Lower lobe of right lung (tissue), 2 donors: ENCODE measurements at regions not wholly inside any gene's neighbourhood (a gene's known extent, or its start where the extent isn't known, plus 50 kb on each side); places are given as distances from the start of the nearest gene placed in this dataset.
A peak's percentile ranks its signal among the peaks of the same experiment; 100 is the strongest.

Source experiments
- ATAC-seq, 2 donors: fragments of 200-7000 bp; cut with Tn5 transposase; one replicate each; pipeline ENCODE4 v1.9.1; 2020 to 2022; ENCODE audit warnings: mild to moderate bottlenecking in 2 of 2, moderate library complexity in 2 of 2
- DNase-seq: peaks from one replicate; pipeline ENCODE4 v3.0.0-alpha.2; 2020
- H3K27ac ChIP-seq: fragments of 200-600 bp; one replicate; pipeline ENCODE4 v1.8.0; 2022
- H3K27me3 ChIP-seq: fragments of 200-600 bp; one replicate; pipeline ENCODE4 v1.8.0; 2022; ENCODE audit warnings: low read depth
- H3K36me3 ChIP-seq: fragments of 200-600 bp; one replicate; pipeline ENCODE4 v1.8.0; 2022; ENCODE audit warnings: mild to moderate bottlenecking
- H3K4me1 ChIP-seq: fragments of 200-600 bp; one replicate; pipeline ENCODE4 v1.8.0; 2022
- H3K4me3 ChIP-seq: fragments of 200-600 bp; one replicate; pipeline ENCODE4 v1.8.0; 2022; ENCODE audit warnings: mild to moderate bottlenecking
- H3K9me3 ChIP-seq: fragments of 200-600 bp; one replicate; pipeline ENCODE4 v1.8.0; 2022
- intact Hi-C: fragments of 100-400 bp; cut with DNase I; formaldehyde crosslinking; loops from one replicate; pipeline ENCODE4 v1.11.0; 2022
- TF ChIP-seq, protein P1 (sequence below): fragments of 200-600 bp; IDR thresholded peaks from one replicate; pipeline ENCODE4 v1.8.0; 2022; ENCODE audit warnings: antibody characterized with exemption, mild to moderate bottlenecking
- donor health status: DM: no; HTN: yes; CAD: no; lungs with severe emphysema.

DNA sequence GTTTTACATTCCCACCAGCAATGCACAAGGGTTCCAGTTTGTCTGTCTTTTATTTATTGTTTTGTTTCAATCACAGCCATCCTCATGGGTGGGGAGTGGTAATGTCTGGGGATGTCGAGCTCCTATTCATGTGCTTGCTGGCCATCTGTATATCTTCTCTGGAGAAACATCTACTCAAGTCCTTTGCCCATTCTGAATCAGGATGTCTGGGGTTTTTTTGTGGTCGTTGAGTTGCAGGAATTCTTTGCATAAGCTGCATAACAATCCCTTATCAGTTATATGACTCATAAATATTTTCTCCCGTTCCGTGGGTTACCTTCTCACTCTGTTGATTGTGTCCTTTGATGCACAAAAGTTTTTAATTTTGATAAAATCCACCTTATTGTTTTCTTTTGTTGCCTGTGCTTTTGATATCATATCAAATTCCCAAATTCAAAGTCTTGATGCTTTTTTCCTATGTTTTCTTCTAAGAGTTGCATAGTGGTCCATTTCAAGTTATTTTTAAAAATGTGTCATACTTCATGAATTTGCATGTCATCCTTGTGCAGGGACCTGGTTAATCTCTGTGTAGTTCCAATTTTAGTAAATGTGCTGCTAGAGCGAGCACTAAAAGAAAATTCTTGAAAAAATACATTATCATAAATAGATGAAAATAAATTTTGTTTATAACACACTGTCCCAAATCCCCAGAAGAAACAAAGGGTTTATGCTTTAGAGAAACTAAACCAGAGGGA lies 54.9 kb upstream of the PDE10A start:
- intact Hi-C loops, result no loop called here
- ATAC-seq, result no peak

DNA sequence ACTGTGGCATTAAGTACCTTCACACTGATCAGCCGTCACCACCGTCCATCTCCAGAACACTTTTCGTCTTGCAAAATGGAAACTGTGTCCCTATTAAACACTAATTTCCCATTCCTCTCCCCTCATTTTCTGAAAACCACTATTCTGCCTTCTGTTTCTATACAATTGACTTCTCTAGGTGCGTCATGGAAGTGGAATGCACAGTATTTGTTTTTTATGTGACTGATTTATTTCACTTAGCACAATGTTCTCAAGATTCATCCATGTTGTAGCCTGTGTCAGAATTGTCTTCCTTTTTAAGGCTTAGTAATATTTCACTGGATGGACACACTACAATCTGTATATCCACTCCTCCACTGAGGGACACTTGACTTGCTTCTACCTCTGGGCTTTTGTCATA lies 53.8 kb upstream of the PDE10A start:
- intact Hi-C loops, result no loop called here
- TF ChIP-seq, protein P1, sequence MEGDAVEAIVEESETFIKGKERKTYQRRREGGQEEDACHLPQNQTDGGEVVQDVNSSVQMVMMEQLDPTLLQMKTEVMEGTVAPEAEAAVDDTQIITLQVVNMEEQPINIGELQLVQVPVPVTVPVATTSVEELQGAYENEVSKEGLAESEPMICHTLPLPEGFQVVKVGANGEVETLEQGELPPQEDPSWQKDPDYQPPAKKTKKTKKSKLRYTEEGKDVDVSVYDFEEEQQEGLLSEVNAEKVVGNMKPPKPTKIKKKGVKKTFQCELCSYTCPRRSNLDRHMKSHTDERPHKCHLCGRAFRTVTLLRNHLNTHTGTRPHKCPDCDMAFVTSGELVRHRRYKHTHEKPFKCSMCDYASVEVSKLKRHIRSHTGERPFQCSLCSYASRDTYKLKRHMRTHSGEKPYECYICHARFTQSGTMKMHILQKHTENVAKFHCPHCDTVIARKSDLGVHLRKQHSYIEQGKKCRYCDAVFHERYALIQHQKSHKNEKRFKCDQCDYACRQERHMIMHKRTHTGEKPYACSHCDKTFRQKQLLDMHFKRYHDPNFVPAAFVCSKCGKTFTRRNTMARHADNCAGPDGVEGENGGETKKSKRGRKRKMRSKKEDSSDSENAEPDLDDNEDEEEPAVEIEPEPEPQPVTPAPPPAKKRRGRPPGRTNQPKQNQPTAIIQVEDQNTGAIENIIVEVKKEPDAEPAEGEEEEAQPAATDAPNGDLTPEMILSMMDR, result no peak
- Histone ChIP-seq H3K36me3 (no peaks in the 10 kb centered on the region), H3K27ac (no peak overlapping the region), H3K27me3 (peaks cover 3% of the 10 kb centered on the region), H3K4me1 (no peaks in the 10 kb centered on the region), H3K9me3 (no peaks in the 10 kb centered on the region), H3K4me3 (no peak overlapping the region)
- no peak for ATAC-seq
- DNase-seq, result no peak

More for the DNA sequence above, 54.9 kb upstream of the PDE10A start:
- no peak overlapping the region for H3K27ac ChIP-seq
- peaks cover 3% of the 10 kb centered on the region for H3K27me3 ChIP-seq
- no peak for DNase-seq
- no peak overlapping the region for H3K4me3 ChIP-seq
- no peaks in the 10 kb centered on the region for H3K36me3 ChIP-seq
- no peaks in the 10 kb centered on the region for H3K9me3 ChIP-seq
- H3K4me1 ChIP-seq, result no peaks in the 10 kb centered on the region
- TF ChIP-seq, protein P1, result no peak

DNA sequence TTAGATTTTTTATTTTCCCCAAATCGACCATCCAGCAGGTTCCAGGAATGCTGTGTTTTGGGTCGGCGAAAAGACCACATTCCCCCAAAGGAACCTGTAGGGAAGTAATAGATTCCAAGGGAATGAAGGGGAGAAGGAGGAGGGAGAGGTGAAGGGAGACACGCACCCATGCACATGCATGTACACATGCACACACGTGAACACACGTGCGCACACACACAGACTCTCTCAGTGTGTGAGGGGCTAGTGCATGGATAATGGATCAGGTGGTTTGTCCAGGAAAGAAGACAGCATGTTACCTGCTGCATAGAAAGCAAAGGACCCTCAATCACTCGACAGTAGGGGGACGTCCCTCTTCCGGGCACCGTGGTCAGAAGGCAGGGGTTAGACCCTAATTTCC lies 52.4 kb upstream of the PDE10A start:
- intact Hi-C loops, result no loop called here
- no peak overlapping the region for H3K27ac ChIP-seq
- H3K4me1 ChIP-seq, result no peaks in the 10 kb centered on the region
- no peak for ATAC-seq
- DNase-seq, result no peak
- H3K4me3 ChIP-seq, result no peak overlapping the region
- H3K27me3 ChIP-seq, result peaks cover 3% of the 10 kb centered on the region
- H3K36me3 ChIP-seq, result no peaks in the 10 kb centered on the region
- TF ChIP-seq, protein P1, result no peak
- no peaks in the 10 kb centered on the region for H3K9me3 ChIP-seq

DNA sequence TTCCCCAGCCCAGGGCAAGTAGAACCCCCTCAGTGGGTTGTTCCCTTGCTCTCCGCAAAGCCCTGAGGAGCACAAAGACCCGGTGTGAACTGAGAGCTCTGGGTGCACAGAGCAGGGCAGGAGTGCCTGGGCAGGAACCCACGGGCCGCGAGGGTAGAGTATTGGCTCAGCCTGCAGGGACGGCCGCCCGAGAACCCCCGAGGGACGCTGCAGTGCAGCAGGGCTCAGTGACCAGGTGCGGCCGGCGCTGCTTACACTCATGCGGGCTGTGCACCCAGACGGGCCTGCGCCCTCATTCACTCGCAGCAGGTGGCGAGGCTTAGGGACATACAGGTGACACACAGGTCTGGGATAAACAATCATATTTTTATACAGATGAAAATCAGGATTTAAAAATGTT lies 51.9 kb upstream of the PDE10A start:
- Histone ChIP-seq H3K4me1 (no peaks in the 10 kb centered on the region), H3K4me3 (no peak overlapping the region), H3K9me3 (no peaks in the 10 kb centered on the region), H3K27me3 (peaks cover 3% of the 10 kb centered on the region), H3K27ac (no peak overlapping the region), H3K36me3 (no peaks in the 10 kb centered on the region)
- intact Hi-C loops, result no loop called here
- ATAC-seq (peak in 1 of 2 donors; percentile 22), DNase-seq (no peak)
- TF ChIP-seq, protein P1, result no peak

DNA sequence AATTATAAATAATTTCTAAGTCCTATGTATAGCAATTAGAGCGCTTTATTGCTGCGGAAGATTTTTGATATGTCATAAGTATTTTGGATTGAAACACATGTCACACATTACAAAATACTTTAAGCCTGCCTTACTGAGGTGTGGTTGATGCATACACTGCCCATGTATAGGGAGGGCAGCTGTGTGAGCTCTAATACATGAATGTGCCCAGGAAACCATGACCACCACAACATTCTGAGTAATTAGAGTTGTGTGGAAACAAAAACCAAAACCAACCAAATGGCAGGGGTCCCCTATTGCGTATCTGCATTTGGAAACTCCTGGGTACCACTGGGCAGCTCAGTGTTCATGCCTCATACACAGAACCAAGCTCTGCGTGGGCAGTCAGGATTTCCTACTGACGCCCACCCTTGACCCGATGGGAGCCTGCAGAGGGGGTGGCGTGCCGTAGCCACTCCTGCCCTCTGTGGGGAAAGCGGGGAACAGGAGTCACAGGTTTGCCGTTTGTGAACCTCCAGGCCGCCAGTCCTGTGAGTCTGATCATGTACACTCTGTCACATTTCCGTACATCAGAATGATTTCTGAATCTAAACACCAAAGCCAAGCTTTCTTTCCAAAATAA lies 50.9 kb upstream of the PDE10A start:
- Histone ChIP-seq H3K27me3 (peaks cover 3% of the 10 kb centered on the region), H3K27ac (no peak overlapping the region), H3K36me3 (no peaks in the 10 kb centered on the region), H3K4me1 (no peaks in the 10 kb centered on the region), H3K4me3 (no peak overlapping the region), H3K9me3 (no peaks in the 10 kb centered on the region)
- intact Hi-C loops, result no loop called here
- ATAC-seq (no peak), DNase-seq (no peak)
- TF ChIP-seq, protein P1, result no peak
